ENCODE measurements at regions not wholly inside any gene's neighbourhood (a gene's known extent, or its start where the extent isn't known, plus 50 kb on each side); places are given as distances from the start of the nearest gene placed in this dataset.

DNA sequence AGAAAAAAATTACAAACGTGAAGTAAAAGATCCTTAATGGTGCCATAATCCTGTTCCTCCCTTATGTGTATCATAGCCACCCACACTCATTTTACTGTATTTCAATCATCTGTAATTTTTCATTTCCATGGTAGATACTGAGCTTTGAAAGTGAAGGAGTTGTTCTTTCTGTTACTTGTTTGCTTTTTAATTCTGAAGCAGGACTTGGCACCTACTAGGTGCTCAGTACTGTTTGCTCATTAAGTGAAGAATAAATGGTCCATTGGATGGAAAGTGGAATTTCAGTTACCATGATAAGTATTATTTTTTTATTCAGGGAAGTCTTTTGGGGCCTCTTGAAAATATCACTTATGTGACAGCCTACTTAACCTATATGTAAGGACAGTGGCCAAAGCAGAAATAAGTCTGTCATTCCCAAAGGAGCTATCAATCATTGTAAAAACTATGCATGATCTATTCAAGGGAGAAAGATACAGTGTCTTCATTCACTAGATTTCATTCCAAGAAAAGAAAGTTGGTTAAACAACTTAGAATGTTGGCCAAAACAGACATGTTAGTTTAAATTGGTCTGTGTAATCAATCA, 1244.4 kb upstream of the SEL1L start:
- no peak for TF ChIP-seq POLR2A (IDR thresholded peaks at IDR 0.05)
- no peak for TF ChIP-seq CTCF (IDR thresholded peaks at IDR 0.05)
